GM12872 (cell line): ENCODE measurements at regions not wholly inside any gene's neighbourhood (a gene's known extent, or its start where the extent isn't known, plus 50 kb on each side); places are given as distances from the start of the nearest gene placed in this dataset.

ENCODE experiments used
- TF ChIP-seq, protein P1 (sequence below): IDR thresholded peaks from 3 replicates; pipeline ENCODE4 v1.5.1; 2011; ENCODE audit warnings: low read depth, mild to moderate bottlenecking, low read length, moderate library complexity; ENCODE audit not compliant: insufficient read depth

- TF ChIP-seq, protein P1, sequence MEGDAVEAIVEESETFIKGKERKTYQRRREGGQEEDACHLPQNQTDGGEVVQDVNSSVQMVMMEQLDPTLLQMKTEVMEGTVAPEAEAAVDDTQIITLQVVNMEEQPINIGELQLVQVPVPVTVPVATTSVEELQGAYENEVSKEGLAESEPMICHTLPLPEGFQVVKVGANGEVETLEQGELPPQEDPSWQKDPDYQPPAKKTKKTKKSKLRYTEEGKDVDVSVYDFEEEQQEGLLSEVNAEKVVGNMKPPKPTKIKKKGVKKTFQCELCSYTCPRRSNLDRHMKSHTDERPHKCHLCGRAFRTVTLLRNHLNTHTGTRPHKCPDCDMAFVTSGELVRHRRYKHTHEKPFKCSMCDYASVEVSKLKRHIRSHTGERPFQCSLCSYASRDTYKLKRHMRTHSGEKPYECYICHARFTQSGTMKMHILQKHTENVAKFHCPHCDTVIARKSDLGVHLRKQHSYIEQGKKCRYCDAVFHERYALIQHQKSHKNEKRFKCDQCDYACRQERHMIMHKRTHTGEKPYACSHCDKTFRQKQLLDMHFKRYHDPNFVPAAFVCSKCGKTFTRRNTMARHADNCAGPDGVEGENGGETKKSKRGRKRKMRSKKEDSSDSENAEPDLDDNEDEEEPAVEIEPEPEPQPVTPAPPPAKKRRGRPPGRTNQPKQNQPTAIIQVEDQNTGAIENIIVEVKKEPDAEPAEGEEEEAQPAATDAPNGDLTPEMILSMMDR, result no peak
Observed at GRCh38 chr10:33893506-33893905, 559.0 kb upstream of the NRP1 start.

DNA sequence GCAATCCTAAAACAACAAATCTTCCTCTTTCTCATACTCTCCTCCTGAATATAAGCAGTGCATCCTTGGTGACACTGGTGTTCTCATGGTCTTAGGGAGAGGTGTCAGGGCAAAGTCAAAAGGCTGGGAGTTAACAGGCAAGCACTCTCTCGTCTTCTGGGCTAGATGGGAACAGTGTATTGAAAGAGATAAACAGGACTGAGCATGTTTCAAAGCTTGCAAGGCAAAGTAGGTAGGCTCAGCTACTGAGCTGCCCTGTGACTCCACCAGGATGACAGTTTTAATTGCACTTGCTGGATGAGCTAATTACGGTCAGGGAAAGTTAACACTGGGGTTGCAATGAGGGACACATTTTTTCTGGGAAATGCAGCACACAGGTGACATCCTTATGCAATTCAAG lies 554.9 kb upstream of the NRP1 start:
- TF ChIP-seq, protein P1, result no peak

DNA sequence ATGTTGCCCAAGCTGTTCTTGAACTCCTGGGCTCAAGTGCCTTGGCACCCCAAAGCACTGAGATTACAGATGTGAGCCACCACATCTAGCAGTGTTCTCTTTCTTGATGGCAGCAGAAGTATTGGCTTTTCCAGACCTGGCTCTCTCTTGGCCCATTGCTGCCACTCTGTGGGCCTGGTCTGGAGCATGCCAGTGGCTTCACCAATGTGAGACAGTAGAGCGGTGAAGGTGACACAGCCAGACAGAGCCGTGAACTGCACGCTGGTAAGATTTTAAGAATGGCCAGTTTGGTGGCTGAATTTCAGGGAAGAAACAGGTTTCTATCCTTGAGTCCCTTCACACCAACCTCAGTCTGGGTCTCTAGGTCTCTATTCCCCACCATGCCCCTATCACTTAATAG lies 552.7 kb upstream of the NRP1 start:
- TF ChIP-seq, protein P1, result no peak

GRCh38 chr10:33886299-33886698 lies 551.8 kb upstream of the NRP1 start:
- TF ChIP-seq, protein P1, result no peak

DNA sequence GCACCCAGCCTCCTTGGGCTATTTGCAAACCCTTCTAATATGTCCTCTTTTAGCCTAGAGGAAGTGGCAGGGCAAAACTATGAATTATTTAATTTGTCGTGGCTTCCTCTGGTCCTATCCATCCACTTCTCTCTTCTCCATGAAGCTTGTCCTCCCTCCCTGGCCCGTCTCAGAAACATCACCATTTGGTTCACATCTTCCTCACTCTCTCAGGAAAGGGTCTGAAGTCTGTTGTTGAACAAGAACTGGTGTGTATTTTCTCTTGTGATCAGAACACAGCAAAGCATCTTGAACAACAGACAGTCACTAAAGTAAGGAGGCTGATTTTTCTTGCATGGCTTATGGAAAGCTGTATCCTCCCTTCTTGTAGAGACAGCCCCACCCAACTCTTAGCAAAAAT lies 550.1 kb upstream of the NRP1 start:
- TF ChIP-seq, protein P1, result no peak

- TF ChIP-seq, protein P1, result no peak
Observed at GRCh38 chr10:33883881-33884280, 549.4 kb upstream of the NRP1 start.

- TF ChIP-seq, protein P1, result no peak
Observed at GRCh38 chr10:33882996-33883395, 548.5 kb upstream of the NRP1 start.

- TF ChIP-seq, protein P1, result no peak
Observed at GRCh38 chr10:33880291-33880690, 545.8 kb upstream of the NRP1 start.
